ENCODE measurements at regions not wholly inside any gene's neighbourhood (a gene's known extent, or its start where the extent isn't known, plus 50 kb on each side); places are given as distances from the start of the nearest gene placed in this dataset.

DNA sequence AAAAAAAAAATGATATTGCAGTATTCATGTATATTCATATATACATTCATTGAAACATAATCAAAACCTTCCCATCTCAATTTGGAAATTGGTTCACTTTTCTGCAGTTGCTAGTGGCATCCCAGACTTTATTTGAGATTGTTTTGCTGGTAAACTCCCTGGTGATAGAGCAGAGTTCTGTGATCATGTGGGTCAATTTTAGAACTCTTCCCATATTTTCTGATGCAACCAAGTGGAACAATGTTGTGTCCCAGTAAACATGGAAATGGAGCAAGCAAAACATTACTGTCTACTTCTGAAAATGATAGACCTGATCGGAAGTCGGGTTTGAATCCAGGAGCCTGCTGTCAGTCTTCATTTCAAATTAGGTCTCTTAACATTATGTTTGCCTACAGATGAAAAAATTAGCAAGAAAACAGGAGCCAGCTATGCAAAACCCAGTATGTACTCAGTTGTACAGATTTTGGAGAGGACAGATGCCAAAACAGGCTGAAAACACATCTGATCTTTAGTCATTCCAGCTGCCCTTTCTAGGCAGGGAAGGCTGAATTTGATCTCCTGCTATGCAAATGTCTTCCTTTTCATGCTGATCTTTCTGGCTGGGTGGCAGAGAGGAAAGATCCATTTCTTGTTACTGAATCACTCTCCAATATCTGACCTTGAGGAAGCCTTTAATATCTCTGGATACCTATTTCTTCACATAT lies 786.6 kb upstream of the SOX9 start:
- TF ChIP-seq, protein P1, sequence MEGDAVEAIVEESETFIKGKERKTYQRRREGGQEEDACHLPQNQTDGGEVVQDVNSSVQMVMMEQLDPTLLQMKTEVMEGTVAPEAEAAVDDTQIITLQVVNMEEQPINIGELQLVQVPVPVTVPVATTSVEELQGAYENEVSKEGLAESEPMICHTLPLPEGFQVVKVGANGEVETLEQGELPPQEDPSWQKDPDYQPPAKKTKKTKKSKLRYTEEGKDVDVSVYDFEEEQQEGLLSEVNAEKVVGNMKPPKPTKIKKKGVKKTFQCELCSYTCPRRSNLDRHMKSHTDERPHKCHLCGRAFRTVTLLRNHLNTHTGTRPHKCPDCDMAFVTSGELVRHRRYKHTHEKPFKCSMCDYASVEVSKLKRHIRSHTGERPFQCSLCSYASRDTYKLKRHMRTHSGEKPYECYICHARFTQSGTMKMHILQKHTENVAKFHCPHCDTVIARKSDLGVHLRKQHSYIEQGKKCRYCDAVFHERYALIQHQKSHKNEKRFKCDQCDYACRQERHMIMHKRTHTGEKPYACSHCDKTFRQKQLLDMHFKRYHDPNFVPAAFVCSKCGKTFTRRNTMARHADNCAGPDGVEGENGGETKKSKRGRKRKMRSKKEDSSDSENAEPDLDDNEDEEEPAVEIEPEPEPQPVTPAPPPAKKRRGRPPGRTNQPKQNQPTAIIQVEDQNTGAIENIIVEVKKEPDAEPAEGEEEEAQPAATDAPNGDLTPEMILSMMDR (IDR thresholded peaks at IDR 0.05), result no peak
- TF ChIP-seq POLR2A (IDR thresholded peaks at IDR 0.05), result no peak
- TF ChIP-seq POLR2AphosphoS5 (IDR thresholded peaks at IDR 0.05), result no peak
